H1 (cell line): ENCODE measurements at regions not wholly inside any gene's neighbourhood (a gene's known extent, or its start where the extent isn't known, plus 50 kb on each side); places are given as distances from the start of the nearest gene placed in this dataset.

ENCODE experiments used
- FOSL1 ChIP-seq: IDR thresholded peaks from 2 replicates; pipeline ENCODE4 v1.6.1; 2011; ENCODE audit warnings: mild to moderate bottlenecking, low read depth, low read length, moderate library complexity; ENCODE audit not compliant: insufficient read depth
- KDM4A ChIP-seq: IDR thresholded peaks from one replicate; pipeline ENCODE4 v1.7.1; 2012; ENCODE audit warnings: low read depth, mild to moderate bottlenecking, moderate library complexity, low read length, inconsistent platforms; ENCODE audit not compliant: severe bottlenecking
- NRF1 ChIP-seq: IDR thresholded peaks from 2 replicates; pipeline ENCODE4 v1.6.1; 2011; ENCODE audit warnings: mild to moderate bottlenecking, low read depth, low read length, improper control_type of control experiment
- PHF8 ChIP-seq: fragments of 200-600 bp; sonication (generic); conservative IDR thresholded peaks from 2 replicates; pipeline ENCODE4 v1.7.1; 2012; ENCODE audit warnings: low read depth, mild to moderate bottlenecking, inconsistent platforms, low read length, moderate library complexity
- TF ChIP-seq, protein P1 (sequence below): IDR thresholded peaks from 2 replicates; pipeline ENCODE4 v1.6.1; 2012; ENCODE audit warnings: low read length, inconsistent platforms

DNA sequence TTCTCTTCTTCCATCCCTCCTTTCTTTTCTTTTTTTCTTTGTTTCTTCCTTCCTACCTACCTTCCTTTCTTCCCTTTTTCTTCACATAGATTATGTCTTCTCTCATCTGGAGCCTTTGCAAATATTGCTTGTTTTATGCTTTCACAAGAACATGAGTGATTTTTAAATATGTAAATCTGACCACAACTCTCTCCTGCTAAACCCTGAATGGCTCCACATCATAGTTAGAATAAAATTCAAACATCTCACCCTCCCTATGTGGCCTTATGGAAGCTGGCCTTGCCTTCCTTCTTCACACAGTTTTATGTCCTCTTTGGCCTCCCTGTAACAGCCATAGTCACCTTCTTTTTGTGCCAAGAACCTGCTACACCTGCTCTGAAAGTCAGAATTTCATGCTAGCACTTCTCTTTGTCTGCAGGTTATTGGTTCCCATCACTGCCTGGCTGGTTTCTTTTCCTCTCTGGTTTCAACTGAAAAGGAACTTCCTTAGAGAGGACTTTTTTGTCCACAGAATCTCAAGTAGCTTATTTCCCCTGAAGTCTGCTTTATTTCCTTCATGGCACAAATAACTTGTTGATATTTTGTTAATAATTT is 114.3 kb upstream of the TNC start (continued):
- TF ChIP-seq, protein P1, sequence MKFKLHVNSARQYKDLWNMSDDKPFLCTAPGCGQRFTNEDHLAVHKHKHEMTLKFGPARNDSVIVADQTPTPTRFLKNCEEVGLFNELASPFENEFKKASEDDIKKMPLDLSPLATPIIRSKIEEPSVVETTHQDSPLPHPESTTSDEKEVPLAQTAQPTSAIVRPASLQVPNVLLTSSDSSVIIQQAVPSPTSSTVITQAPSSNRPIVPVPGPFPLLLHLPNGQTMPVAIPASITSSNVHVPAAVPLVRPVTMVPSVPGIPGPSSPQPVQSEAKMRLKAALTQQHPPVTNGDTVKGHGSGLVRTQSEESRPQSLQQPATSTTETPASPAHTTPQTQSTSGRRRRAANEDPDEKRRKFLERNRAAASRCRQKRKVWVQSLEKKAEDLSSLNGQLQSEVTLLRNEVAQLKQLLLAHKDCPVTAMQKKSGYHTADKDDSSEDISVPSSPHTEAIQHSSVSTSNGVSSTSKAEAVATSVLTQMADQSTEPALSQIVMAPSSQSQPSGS, result no peak
- TF ChIP-seq PHF8 (no peak), FOSL1 (no peak), KDM4A (no peak), NRF1 (no peak)
